ENCODE measurements at regions not wholly inside any gene's neighbourhood (a gene's known extent, or its start where the extent isn't known, plus 50 kb on each side); places are given as distances from the start of the nearest gene placed in this dataset.
"Not testable (repeated sequence)": the region's sequence is repeated elsewhere in the genome, so short reads cannot be mapped to it uniquely, and the experiment has no call there.

- no peak for ATAC-seq (ENCODE audit: insufficient number of reproducible peaks, low FRiP score, low read depth)
- TF ChIP-seq, protein P1, sequence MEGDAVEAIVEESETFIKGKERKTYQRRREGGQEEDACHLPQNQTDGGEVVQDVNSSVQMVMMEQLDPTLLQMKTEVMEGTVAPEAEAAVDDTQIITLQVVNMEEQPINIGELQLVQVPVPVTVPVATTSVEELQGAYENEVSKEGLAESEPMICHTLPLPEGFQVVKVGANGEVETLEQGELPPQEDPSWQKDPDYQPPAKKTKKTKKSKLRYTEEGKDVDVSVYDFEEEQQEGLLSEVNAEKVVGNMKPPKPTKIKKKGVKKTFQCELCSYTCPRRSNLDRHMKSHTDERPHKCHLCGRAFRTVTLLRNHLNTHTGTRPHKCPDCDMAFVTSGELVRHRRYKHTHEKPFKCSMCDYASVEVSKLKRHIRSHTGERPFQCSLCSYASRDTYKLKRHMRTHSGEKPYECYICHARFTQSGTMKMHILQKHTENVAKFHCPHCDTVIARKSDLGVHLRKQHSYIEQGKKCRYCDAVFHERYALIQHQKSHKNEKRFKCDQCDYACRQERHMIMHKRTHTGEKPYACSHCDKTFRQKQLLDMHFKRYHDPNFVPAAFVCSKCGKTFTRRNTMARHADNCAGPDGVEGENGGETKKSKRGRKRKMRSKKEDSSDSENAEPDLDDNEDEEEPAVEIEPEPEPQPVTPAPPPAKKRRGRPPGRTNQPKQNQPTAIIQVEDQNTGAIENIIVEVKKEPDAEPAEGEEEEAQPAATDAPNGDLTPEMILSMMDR (IDR thresholded peaks at IDR 0.05) = no peak
- H3K9me3 ChIP-seq = no peaks in the 10 kb centered on the region
Measured at GRCh38 chr3:145035682-145036081, 1064.1 kb downstream of the DIPK2A start.

DNA sequence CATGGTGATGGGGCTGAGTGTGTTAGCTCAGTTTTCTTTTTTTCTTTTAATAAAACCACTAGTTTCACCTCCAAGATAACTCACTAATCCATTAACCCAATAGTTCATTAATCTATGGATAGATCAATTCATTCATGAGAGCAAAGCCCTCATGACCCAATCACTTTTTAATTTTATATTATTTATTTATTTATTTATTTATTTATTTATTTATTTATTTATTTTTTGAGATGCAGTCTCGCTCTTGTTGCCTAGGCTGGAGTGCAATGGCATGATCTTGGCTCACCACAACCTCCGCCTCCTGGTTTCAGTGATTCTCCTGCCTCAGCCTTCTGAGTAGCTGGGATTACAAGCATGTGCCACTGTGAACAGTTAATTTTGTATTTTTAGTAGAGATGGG lies 1082.4 kb downstream of the DIPK2A start:
- H3K27ac ChIP-seq; DNase-seq (ENCODE audit: low spot score); H3K4me1 ChIP-seq (ENCODE audit: control insufficient read depth in 1 of 2, low read depth in 2 of 2); ATAC-seq (ENCODE audit: insufficient number of reproducible peaks, low FRiP score, low read depth); H3K27me3 ChIP-seq (replicated peaks; ENCODE audit: insufficient read depth); H3K9me3 ChIP-seq; H3K4me3 ChIP-seq; H3K36me3 ChIP-seq: not testable (repeated sequence)

More at GRCh38 chr3:145035682-145036081, 1064.1 kb downstream of the DIPK2A start:
- Histone ChIP-seq H3K36me3 (no peaks in the 10 kb centered on the region), H3K4me1 (ENCODE audit: control insufficient read depth in 1 of 2, low read depth in 2 of 2) (no peaks in the 10 kb centered on the region), H3K4me3 (no peak overlapping the region), H3K27me3 (replicated peaks; ENCODE audit: insufficient read depth) (no peaks in the 10 kb centered on the region), H3K27ac (no peak overlapping the region)
- no peak for DNase-seq (ENCODE audit: low spot score)

- Histone ChIP-seq H3K4me3 (no peak overlapping the region), H3K9me3 (no peaks in the 10 kb centered on the region), H3K27me3 (replicated peaks; ENCODE audit: insufficient read depth) (no peaks in the 10 kb centered on the region), H3K27ac (no peak overlapping the region), H3K36me3 (no peaks in the 10 kb centered on the region), H3K4me1 (ENCODE audit: control insufficient read depth in 1 of 2, low read depth in 2 of 2) (no peaks in the 10 kb centered on the region)
- no peak for ATAC-seq (ENCODE audit: insufficient number of reproducible peaks, low FRiP score, low read depth)
- DNase-seq (ENCODE audit: low spot score) = no peak
- TF ChIP-seq, protein P1 (IDR thresholded peaks at IDR 0.05) = no peak
Measured at GRCh38 chr3:145055375-145056076, 1083.9 kb downstream of the DIPK2A start.

DNA sequence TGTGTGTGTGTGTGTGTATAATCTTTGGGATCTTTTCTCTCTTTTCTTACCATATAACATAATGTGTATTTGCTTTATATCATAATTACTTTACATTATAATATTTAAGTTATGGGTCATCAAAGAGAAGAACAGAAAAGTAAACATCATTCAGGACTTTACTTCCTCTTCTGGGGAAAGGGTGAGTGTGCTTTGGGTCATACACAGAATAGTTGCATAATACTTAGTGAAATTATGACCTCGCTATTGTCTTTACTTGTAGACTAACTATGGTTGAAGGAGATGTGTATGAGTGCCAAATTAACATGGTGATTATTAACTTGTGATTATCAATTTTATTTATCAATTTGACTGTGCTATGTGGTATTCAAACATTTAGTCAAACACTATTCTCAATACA lies 1086.9 kb downstream of the DIPK2A start:
- no peak for DNase-seq (ENCODE audit: low spot score)
- Histone ChIP-seq H3K4me1 (ENCODE audit: control insufficient read depth in 1 of 2, low read depth in 2 of 2) (no peaks in the 10 kb centered on the region), H3K27me3 (replicated peaks; ENCODE audit: insufficient read depth) (no peaks in the 10 kb centered on the region), H3K4me3 (no peak overlapping the region), H3K27ac (no peak overlapping the region), H3K36me3 (no peaks in the 10 kb centered on the region), H3K9me3 (no peaks in the 10 kb centered on the region)
- no peak for ATAC-seq (ENCODE audit: insufficient number of reproducible peaks, low FRiP score, low read depth)
- TF ChIP-seq, protein P1 (IDR thresholded peaks at IDR 0.05) = no peak

- TF ChIP-seq, protein P1 (IDR thresholded peaks at IDR 0.05) = no peak
- H3K27me3 ChIP-seq (replicated peaks; ENCODE audit: insufficient read depth) = no peaks in the 10 kb centered on the region
- H3K27ac ChIP-seq = no peak overlapping the region
- DNase-seq (ENCODE audit: low spot score) = no peak
- no peaks in the 10 kb centered on the region for H3K4me1 ChIP-seq (ENCODE audit: control insufficient read depth in 1 of 2, low read depth in 2 of 2)
- no peak overlapping the region for H3K4me3 ChIP-seq
- ATAC-seq (ENCODE audit: insufficient number of reproducible peaks, low FRiP score, low read depth) = no peak
- H3K9me3 ChIP-seq = no peaks in the 10 kb centered on the region
- no peaks in the 10 kb centered on the region for H3K36me3 ChIP-seq
Measured at GRCh38 chr3:145063616-145064015, 1092.0 kb downstream of the DIPK2A start.

- Histone ChIP-seq H3K4me1 (ENCODE audit: control insufficient read depth in 1 of 2, low read depth in 2 of 2) (no peaks in the 10 kb centered on the region), H3K4me3 (no peak overlapping the region), H3K27ac (no peak overlapping the region), H3K9me3 (no peaks in the 10 kb centered on the region), H3K27me3 (replicated peaks; ENCODE audit: insufficient read depth) (no peaks in the 10 kb centered on the region), H3K36me3 (no peaks in the 10 kb centered on the region)
- no peak for ATAC-seq (ENCODE audit: insufficient number of reproducible peaks, low FRiP score, low read depth)
- TF ChIP-seq, protein P1 (IDR thresholded peaks at IDR 0.05) = no peak
- no peak for DNase-seq (ENCODE audit: low spot score)
Measured at GRCh38 chr3:145070795-145071194, 1090.2 kb downstream of the PLOD2 start.
